PC-9 (cell line): ENCODE measurements at regions not wholly inside any gene's neighbourhood (a gene's known extent, or its start where the extent isn't known, plus 50 kb on each side); places are given as distances from the start of the nearest gene placed in this dataset.
"Not testable (repeated sequence)": the region's sequence is repeated elsewhere in the genome, so short reads cannot be mapped to it uniquely, and the experiment has no call there.

ENCODE experiments used
- BruUV-seq: library from RNA; stranded (reverse); fragments of 400-500 nt; replicated peaks from 2 replicates; lab custom pipeline; 2021; lab: Mats Ljungman, UMichigan
- CTCF ChIA-PET: fragments of 300-600 bp; sonication (Branson Sonifier 250); formaldehyde crosslinking; loops from one replicate; lab custom pipeline; 2022; ENCODE audit warnings: antibody characterized with exemption; lab: Charles Lee
- POLR2A ChIA-PET: fragments of 300-600 bp; sonication (Branson Sonifier 250); formaldehyde crosslinking; loops from one replicate; lab custom pipeline; 2022; ENCODE audit warnings: antibody characterized with exemption; ENCODE audit not compliant: unreplicated experiment; lab: Charles Lee
- DNase-seq, 2 experiments: peaks; one replicate each; pipeline versions ENCODE4 v3.0.0 to v3.0.0-alpha.2; 2015 to 2022; ENCODE audit warnings: mixed read lengths in 1 of 2
- H2AFZ ChIP-seq: fragments of 200-600 bp; sonication (generic); 2 replicates; pipeline ENCODE4 v1.8.1; 2017; ENCODE audit warnings: antibody characterized with exemption
- H3F3A ChIP-seq: fragments of 200-600 bp; sonication (generic); 2 replicates; pipeline ENCODE4 v1.8.1; 2017; ENCODE audit warnings: antibody characterized with exemption, mild to moderate bottlenecking, low read depth; ENCODE audit not compliant: insufficient read depth
- H3K27ac ChIP-seq: fragments of 200-600 bp; sonication (generic); 2 replicates; pipeline ENCODE4 v1.6.1; 2016; ENCODE audit warnings: mixed run types
- H3K27me3 ChIP-seq: fragments of 200-600 bp; sonication (generic); 2 replicates; pipeline ENCODE4 v1.6.1; 2016; ENCODE audit warnings: low read depth, mixed run types; ENCODE audit not compliant: insufficient read depth
- H3K36me3 ChIP-seq: fragments of 200-600 bp; sonication (generic); 2 replicates; pipeline ENCODE4 v1.6.1; 2016; ENCODE audit warnings: low read depth, mixed run types
- H3K4me1 ChIP-seq: fragments of 200-600 bp; sonication (generic); replicated peaks from 2 replicates; pipeline ENCODE4 v1.6.1; 2016; ENCODE audit warnings: mixed run types; ENCODE audit not compliant: insufficient read depth
- H3K4me2 ChIP-seq: fragments of 200-600 bp; sonication (generic); 2 replicates; pipeline ENCODE4 v1.6.1; 2017; ENCODE audit warnings: mixed run types
- H3K4me3 ChIP-seq: fragments of 200-600 bp; sonication (generic); 2 replicates; pipeline ENCODE4 v1.6.1; 2016; ENCODE audit warnings: mixed run types
- H3K79me2 ChIP-seq: fragments of 200-600 bp; sonication (generic); 2 replicates; pipeline ENCODE4 v1.6.1; 2017; ENCODE audit warnings: low read depth, mixed run types
- H3K9me2 ChIP-seq: fragments of 200-600 bp; sonication (generic); 2 replicates; pipeline ENCODE4 v1.8.1; 2017; ENCODE audit warnings: mild to moderate bottlenecking; ENCODE audit not compliant: insufficient read depth
- H3K9me3 ChIP-seq: fragments of 200-600 bp; sonication (generic); 2 replicates; pipeline ENCODE4 v1.8.1; 2016; ENCODE audit warnings: low read depth; ENCODE audit not compliant: insufficient read depth
- H4K20me1 ChIP-seq: fragments of 200-600 bp; sonication (generic); 2 replicates; pipeline ENCODE4 v1.8.1; 2017; ENCODE audit not compliant: insufficient read depth
- CTCF ChIP-seq: fragments of 200-600 bp; sonication (generic); conservative IDR thresholded peaks from 2 replicates; pipeline ENCODE4 v1.6.1; 2017; ENCODE audit warnings: mixed run types, antibody characterized with exemption, mild to moderate bottlenecking, moderate library complexity
- EZH2 ChIP-seq: fragments of 200-600 bp; sonication (generic); IDR thresholded peaks from 2 replicates; pipeline ENCODE4 v1.8.0; 2017; ENCODE audit warnings: antibody characterized with exemption, low read depth
- intact Hi-C: fragments of 100-400 bp; cut with micrococcal nuclease; formaldehyde crosslinking; loops from one replicate; pipeline ENCODE4 v1.10.0; 2022; ENCODE audit not compliant: unreplicated experiment

- POLR2A ChIA-PET: no interaction called here
- Histone ChIP-seq H3K79me2 (no peaks in the 10 kb centered on the region), H3K4me3 (no peak overlapping the region), H4K20me1 (no peaks in the 10 kb centered on the region), H3K9me3 (no peaks in the 10 kb centered on the region), H3F3A (no peaks in the 10 kb centered on the region), H2AFZ (no peak overlapping the region), H3K27me3 (no peaks in the 10 kb centered on the region), H3K27ac (no peak overlapping the region), H3K36me3 (no peaks in the 10 kb centered on the region), H3K4me2 (no peak overlapping the region), H3K9me2 (no peaks in the 10 kb centered on the region), H3K4me1 (no peaks in the 10 kb centered on the region)
- CTCF ChIA-PET: no interaction called here
- intact Hi-C loops: no loop called here
- no peak for DNase-seq
- no TSS peak for BruUV-seq
- no peak for TF ChIP-seq EZH2
- TF ChIP-seq CTCF: no peak
Observed at GRCh38 chrX:45401923-45402322, 201.2 kb upstream of the DIPK2B start.

GRCh38 chrX:45400951-45401725, 200.5 kb upstream of the DIPK2B start:
- H3K4me1 ChIP-seq, POLR2A ChIA-PET, H3K9me2 ChIP-seq, CTCF ChIA-PET, H3K36me3 ChIP-seq, H3K79me2 ChIP-seq, BruUV-seq, intact Hi-C loops, H3K4me3 ChIP-seq, H3K4me2 ChIP-seq, H3F3A ChIP-seq, H3K27ac ChIP-seq, H3K9me3 ChIP-seq, H2AFZ ChIP-seq, H4K20me1 ChIP-seq, H3K27me3 ChIP-seq, DNase-seq: not testable (repeated sequence)

- Histone ChIP-seq H3K36me3 (no peaks in the 10 kb centered on the region), H4K20me1 (no peaks in the 10 kb centered on the region), H3K4me1 (no peaks in the 10 kb centered on the region), H3K27me3 (no peaks in the 10 kb centered on the region), H3K27ac (no peak overlapping the region), H3K4me2 (no peak overlapping the region), H3K4me3 (no peak overlapping the region), H3K79me2 (no peaks in the 10 kb centered on the region), H3K9me3 (no peaks in the 10 kb centered on the region), H2AFZ (no peak overlapping the region), H3F3A (no peaks in the 10 kb centered on the region), H3K9me2 (no peaks in the 10 kb centered on the region)
- no TSS peak for BruUV-seq
- POLR2A ChIA-PET: no interaction called here
- TF ChIP-seq CTCF (no peak), EZH2 (no peak)
- CTCF ChIA-PET: no interaction called here
- intact Hi-C loops: no loop called here
- DNase-seq: no peak
Observed at GRCh38 chrX:45400027-45400779, 199.5 kb upstream of the DIPK2B start.
